ENCODE measurements at regions not wholly inside any gene's neighbourhood (a gene's known extent, or its start where the extent isn't known, plus 50 kb on each side); places are given as distances from the start of the nearest gene placed in this dataset.

GRCh38 chr20:60088236-60088635 is 130.0 kb downstream of the CDH26 start:
- H3K4me1 ChIP-seq: peaks cover 5% of the 10 kb centered on the region
- no peak for TF ChIP-seq CTCF (IDR thresholded peaks at IDR 0.05; ENCODE audit: borderline replicate concordance)
- DNase-seq: no peak
- no peaks in the 10 kb centered on the region for H3K9me3 ChIP-seq (replicated peaks)
- no peak overlapping the region for H3K4me3 ChIP-seq
- no peaks in the 10 kb centered on the region for H3K36me3 ChIP-seq
- peaks cover 66% of the 10 kb centered on the region for H3K27me3 ChIP-seq (ENCODE audit: low read depth)
- no peak overlapping the region for H3K27ac ChIP-seq (replicated peaks)
- intact Hi-C loops (cut with micrococcal nuclease): no loop called here

- Histone ChIP-seq H3K27me3 (ENCODE audit: low read depth) (peaks cover 64% of the 10 kb centered on the region), H3K9me3 (replicated peaks) (no peaks in the 10 kb centered on the region), H3K27ac (replicated peaks) (no peak overlapping the region), H3K4me3 (no peak overlapping the region), H3K4me1 (peaks cover 12% of the 10 kb centered on the region), H3K36me3 (no peaks in the 10 kb centered on the region)
- intact Hi-C loops (cut with micrococcal nuclease): no loop called here
- DNase-seq: no peak
- TF ChIP-seq CTCF (IDR thresholded peaks at IDR 0.05; ENCODE audit: borderline replicate concordance): no peak
Measured at GRCh38 chr20:60090631-60091030, 132.4 kb downstream of the CDH26 start.

GRCh38 chr20:60091305-60091704 is 133.1 kb downstream of the CDH26 start:
- no peak for TF ChIP-seq CTCF (IDR thresholded peaks at IDR 0.05; ENCODE audit: borderline replicate concordance)
- peaks cover 57% of the 10 kb centered on the region for H3K27me3 ChIP-seq (ENCODE audit: low read depth)
- H3K4me3 ChIP-seq: no peak overlapping the region
- no peaks in the 10 kb centered on the region for H3K9me3 ChIP-seq (replicated peaks)
- H3K36me3 ChIP-seq: no peaks in the 10 kb centered on the region
- no peak for DNase-seq
- no peak overlapping the region for H3K27ac ChIP-seq (replicated peaks)
- peaks cover 16% of the 10 kb centered on the region for H3K4me1 ChIP-seq
- intact Hi-C loops (cut with micrococcal nuclease): no loop called here

- Histone ChIP-seq H3K27ac (replicated peaks) (no peak overlapping the region), H3K36me3 (no peaks in the 10 kb centered on the region), H3K4me1 (peaks cover 16% of the 10 kb centered on the region), H3K4me3 (no peak overlapping the region), H3K27me3 (ENCODE audit: low read depth) (peaks cover 52% of the 10 kb centered on the region), H3K9me3 (replicated peaks) (no peaks in the 10 kb centered on the region)
- DNase-seq: no peak
- intact Hi-C loops (cut with micrococcal nuclease): no loop called here
- TF ChIP-seq CTCF (IDR thresholded peaks at IDR 0.05; ENCODE audit: borderline replicate concordance): no peak
Measured at GRCh38 chr20:60091861-60092260, 133.6 kb downstream of the CDH26 start.

GRCh38 chr20:60092729-60093128 is 134.5 kb downstream of the CDH26 start:
- no peak for DNase-seq
- H3K36me3 ChIP-seq: no peaks in the 10 kb centered on the region
- no peak overlapping the region for H3K27ac ChIP-seq (replicated peaks)
- H3K4me1 ChIP-seq: peaks cover 11% of the 10 kb centered on the region
- intact Hi-C loops (cut with micrococcal nuclease): no loop called here
- H3K4me3 ChIP-seq: no peak overlapping the region
- no peak for TF ChIP-seq CTCF (IDR thresholded peaks at IDR 0.05; ENCODE audit: borderline replicate concordance)
- no peaks in the 10 kb centered on the region for H3K9me3 ChIP-seq (replicated peaks)
- H3K27me3 ChIP-seq (ENCODE audit: low read depth): peaks cover 44% of the 10 kb centered on the region

- DNase-seq: no peak
Measured at GRCh38 chr20:60095456-60095855, 137.2 kb downstream of the CDH26 start.

More at GRCh38 chr20:60095456-60095855, 137.2 kb downstream of the CDH26 start:
- intact Hi-C loops (cut with micrococcal nuclease): no loop called here
- no peak for TF ChIP-seq CTCF (IDR thresholded peaks at IDR 0.05; ENCODE audit: borderline replicate concordance)
- peaks cover 16% of the 10 kb centered on the region for H3K27me3 ChIP-seq (ENCODE audit: low read depth)
- H3K36me3 ChIP-seq: no peaks in the 10 kb centered on the region
- H3K4me1 ChIP-seq: peaks cover 11% of the 10 kb centered on the region
- no peak overlapping the region for H3K27ac ChIP-seq (replicated peaks)
- peaks cover 11% of the 10 kb centered on the region for H3K9me3 ChIP-seq (replicated peaks)
- no peak overlapping the region for H3K4me3 ChIP-seq
